Loucy (cell line): ENCODE measurements at regions not wholly inside any gene's neighbourhood (a gene's known extent, or its start where the extent isn't known, plus 50 kb on each side); places are given as distances from the start of the nearest gene placed in this dataset.

Source experiments
- CTCF ChIP-seq: fragments of 200-600 bp; sonication (generic); conservative IDR thresholded peaks from 2 replicates; pipeline ENCODE4 v1.5.1; 2014; ENCODE audit warnings: mild to moderate bottlenecking, antibody characterized with exemption, low read length
- EZH2phosphoT487 ChIP-seq: fragments of 200-600 bp; IDR thresholded peaks from 2 replicates; pipeline ENCODE4 v1.6.1; 2018; ENCODE audit warnings: antibody characterized with exemption, mild to moderate bottlenecking, moderate library complexity, borderline replicate concordance

GRCh38 chrX:35416782-35417181 lies 381.4 kb upstream of the MAGEB16 start:
- TF ChIP-seq CTCF = no peak
- TF ChIP-seq EZH2phosphoT487 = no peak
